22Rv1 (cell line): ENCODE measurements at regions not wholly inside any gene's neighbourhood (a gene's known extent, or its start where the extent isn't known, plus 50 kb on each side); places are given as distances from the start of the nearest gene placed in this dataset.
A peak's percentile ranks its signal among the peaks of the same experiment; 100 is the strongest.

ENCODE experiments used
- H3K27ac ChIP-seq: fragments of 450-650 bp; 2 replicates; pipeline ENCODE4 v1.5.1; 2017
- CTCF ChIP-seq: fragments of 450-650 bp; IDR thresholded peaks from 2 replicates; pipeline ENCODE4 v1.5.1; 2017; ENCODE audit warnings: mild to moderate bottlenecking
- ZFX ChIP-seq: fragments of 450-650 bp; IDR thresholded peaks from 2 replicates; pipeline ENCODE4 v1.6.1; 2017; ENCODE audit warnings: antibody characterized with exemption, borderline replicate concordance

DNA sequence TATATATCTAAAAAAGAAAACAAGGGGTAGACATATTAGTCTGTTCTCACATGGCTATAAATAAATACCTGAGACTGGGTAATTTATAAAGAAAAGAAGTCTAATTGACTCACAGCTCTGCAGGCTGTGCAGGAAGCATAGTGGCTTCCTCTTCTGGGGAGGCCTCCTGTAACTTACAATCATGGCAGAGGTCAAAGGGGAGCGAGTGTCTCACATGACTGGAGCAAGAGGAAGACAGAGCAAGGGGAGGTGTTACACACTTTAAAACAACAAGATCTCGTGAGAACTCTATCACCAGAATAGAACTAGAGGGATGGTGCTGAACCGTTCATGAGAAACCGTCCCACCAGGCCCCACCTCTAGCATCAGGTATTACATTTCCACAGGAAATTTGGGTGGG is 616.8 kb downstream of the TLE4 start:
- TF ChIP-seq ZFX (no peak), CTCF (no peak)
- H3K27ac ChIP-seq: no peak overlapping the region

DNA sequence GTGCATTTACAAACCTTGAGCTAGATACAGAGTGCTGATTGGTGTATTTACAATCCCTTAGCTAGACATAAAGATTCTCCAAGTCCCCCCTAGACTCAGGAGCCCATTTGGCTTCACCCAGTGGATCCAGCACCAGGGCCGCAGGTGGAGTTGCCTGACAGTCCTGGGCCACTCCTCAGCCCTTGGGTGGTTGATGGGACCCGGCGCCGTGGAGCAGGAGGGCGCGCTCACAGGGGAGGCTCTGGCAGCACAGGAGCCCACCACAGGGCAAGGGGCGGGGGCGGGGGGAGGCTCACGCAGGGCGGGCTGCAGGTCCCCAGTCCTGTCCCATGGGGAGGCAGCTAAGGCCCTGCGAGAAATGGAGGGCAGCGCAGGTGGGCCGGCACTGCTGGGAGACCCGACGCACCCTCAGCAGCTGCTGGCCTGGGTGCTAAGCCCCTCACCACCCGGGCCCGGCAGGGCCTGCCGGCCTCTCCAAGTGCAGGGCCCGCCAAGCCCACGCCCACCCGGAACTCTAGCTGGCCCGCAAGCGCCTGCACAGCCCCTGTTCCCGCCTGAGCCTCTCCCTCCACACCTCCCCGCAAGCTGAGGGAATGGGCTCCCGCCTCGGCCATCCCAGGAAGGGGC is 613.5 kb downstream of the TLE4 start:
- TF ChIP-seq ZFX (no peak), CTCF (no peak)
- no peak overlapping the region for H3K27ac ChIP-seq

- no peak for TF ChIP-seq CTCF
- no peak for TF ChIP-seq ZFX
- H3K27ac ChIP-seq: no peak overlapping the region
Measured at GRCh38 chr9:80177949-80178480, 606.2 kb downstream of the TLE4 start.

- no peak overlapping the region for H3K27ac ChIP-seq
- TF ChIP-seq ZFX: no peak
- TF ChIP-seq CTCF: peak; percentile 86
Measured at GRCh38 chr9:80175286-80176150, 603.8 kb downstream of the TLE4 start.

GRCh38 chr9:80163889-80164288 is 592.1 kb downstream of the TLE4 start:
- no peak overlapping the region for H3K27ac ChIP-seq
- TF ChIP-seq CTCF (no peak), ZFX (no peak)

GRCh38 chr9:80158554-80159170 is 586.9 kb downstream of the TLE4 start:
- TF ChIP-seq ZFX (no peak), CTCF (no peak)
- no peak overlapping the region for H3K27ac ChIP-seq
